Muscle layer of duodenum (tissue), 2 donors: ENCODE measurements at regions not wholly inside any gene's neighbourhood (a gene's known extent, or its start where the extent isn't known, plus 50 kb on each side); places are given as distances from the start of the nearest gene placed in this dataset.

Experiments used
- H3K27ac ChIP-seq: one replicate; pipeline ENCODE4 v1.7.0; 2013; ENCODE audit warnings: mild to moderate bottlenecking, low read length
- H3K27me3 ChIP-seq: one replicate; pipeline ENCODE4 v1.7.0; 2013; ENCODE audit warnings: low read depth, mild to moderate bottlenecking, control low read depth, low read length
- H3K36me3 ChIP-seq, 2 donors: one replicate each; pipeline ENCODE4 v1.7.0; 2013; ENCODE audit warnings: low read length in 2 of 2, control low read depth in 1 of 2, mild to moderate bottlenecking in 1 of 2; ENCODE audit not compliant: insufficient read depth in 2 of 2, control insufficient read depth in 1 of 2
- H3K4me1 ChIP-seq, 2 donors: one replicate each; pipeline ENCODE4 v1.7.0; 2013; ENCODE audit warnings: low read length in 2 of 2, mild to moderate bottlenecking in 2 of 2, control low read depth in 1 of 2, moderate library complexity in 1 of 2; ENCODE audit not compliant: insufficient read depth in 2 of 2, control insufficient read depth in 1 of 2
- H3K4me3 ChIP-seq, 2 donors: one replicate each; pipeline ENCODE4 v1.7.0; 2013; ENCODE audit warnings: low read length in 2 of 2, low read depth in 1 of 2, mild to moderate bottlenecking in 1 of 2
- H3K9me3 ChIP-seq, 2 donors: one replicate each; pipeline ENCODE4 v1.7.0; 2013; ENCODE audit warnings: low read length in 2 of 2, control low read depth in 1 of 2, mild to moderate bottlenecking in 1 of 2; ENCODE audit not compliant: control insufficient read depth in 1 of 2
- donor health status: healthy.

GRCh38 chr2:56892382-56892781 lies 708.6 kb downstream of the CCDC85A start:
- H3K36me3 ChIP-seq: no peaks in the 10 kb centered on the region
- no peak overlapping the region for H3K27ac ChIP-seq
- H3K9me3 ChIP-seq: no peaks in the 10 kb centered on the region
- H3K4me3 ChIP-seq: no peak overlapping the region
- H3K27me3 ChIP-seq: no peaks in the 10 kb centered on the region
- H3K4me1 ChIP-seq: no peaks in the 10 kb centered on the region

GRCh38 chr2:56898986-56899385 lies 715.2 kb downstream of the CCDC85A start:
- H3K9me3 ChIP-seq: no peaks in the 10 kb centered on the region
- H3K27ac ChIP-seq: no peak overlapping the region
- no peak overlapping the region for H3K4me3 ChIP-seq
- H3K4me1 ChIP-seq: no peaks in the 10 kb centered on the region
- no peaks in the 10 kb centered on the region for H3K36me3 ChIP-seq
- no peaks in the 10 kb centered on the region for H3K27me3 ChIP-seq

DNA sequence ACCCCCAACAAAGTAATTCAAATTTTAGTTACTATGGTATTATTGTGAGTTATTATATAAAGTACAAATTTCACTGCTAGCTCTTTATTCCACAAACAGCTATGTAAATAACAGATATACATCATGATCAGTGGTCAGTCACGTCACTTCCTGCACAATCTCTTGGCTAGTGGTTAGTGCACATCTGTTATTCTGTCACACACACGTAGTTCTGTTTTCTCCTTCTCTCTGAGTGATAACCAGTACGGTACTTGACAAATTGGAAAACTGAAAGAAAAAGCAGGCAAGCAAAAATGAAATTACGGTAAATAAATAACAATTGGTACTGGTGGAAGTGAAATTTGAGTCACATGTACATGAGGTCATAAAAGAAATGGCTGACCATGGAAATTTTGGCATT lies 728.7 kb downstream of the CCDC85A start:
- H3K4me1 ChIP-seq: no peaks in the 10 kb centered on the region
- H3K27ac ChIP-seq: no peak overlapping the region
- H3K9me3 ChIP-seq: peaks cover 0 to 8% of the 10 kb centered on the region in 2 donors
- H3K27me3 ChIP-seq: no peaks in the 10 kb centered on the region
- no peaks in the 10 kb centered on the region for H3K36me3 ChIP-seq
- H3K4me3 ChIP-seq: no peak overlapping the region

GRCh38 chr2:56918790-56919189 lies 735.0 kb downstream of the CCDC85A start:
- Histone ChIP-seq H3K27ac (no peak overlapping the region), H3K4me3 (no peak overlapping the region), H3K36me3 (no peaks in the 10 kb centered on the region), H3K4me1 (no peaks in the 10 kb centered on the region), H3K9me3 (peaks cover 0 to 5% of the 10 kb centered on the region in 2 donors), H3K27me3 (no peaks in the 10 kb centered on the region)

GRCh38 chr2:56933976-56934375 lies 750.2 kb downstream of the CCDC85A start:
- no peaks in the 10 kb centered on the region for H3K9me3 ChIP-seq
- H3K4me3 ChIP-seq: no peak overlapping the region
- no peak overlapping the region for H3K27ac ChIP-seq
- H3K27me3 ChIP-seq: no peaks in the 10 kb centered on the region
- no peaks in the 10 kb centered on the region for H3K4me1 ChIP-seq
- H3K36me3 ChIP-seq: no peaks in the 10 kb centered on the region

GRCh38 chr2:56934866-56935265 lies 751.1 kb downstream of the CCDC85A start:
- no peak overlapping the region for H3K4me3 ChIP-seq
- no peaks in the 10 kb centered on the region for H3K4me1 ChIP-seq
- H3K27ac ChIP-seq: no peak overlapping the region
- H3K36me3 ChIP-seq: no peaks in the 10 kb centered on the region
- H3K27me3 ChIP-seq: no peaks in the 10 kb centered on the region
- H3K9me3 ChIP-seq: no peaks in the 10 kb centered on the region

GRCh38 chr2:56940054-56940453 lies 756.3 kb downstream of the CCDC85A start:
- Histone ChIP-seq H3K27me3 (no peaks in the 10 kb centered on the region), H3K9me3 (peaks cover 0 to 2% of the 10 kb centered on the region in 2 donors), H3K36me3 (no peaks in the 10 kb centered on the region), H3K4me1 (no peaks in the 10 kb centered on the region), H3K4me3 (no peak overlapping the region), H3K27ac (no peak overlapping the region)

DNA sequence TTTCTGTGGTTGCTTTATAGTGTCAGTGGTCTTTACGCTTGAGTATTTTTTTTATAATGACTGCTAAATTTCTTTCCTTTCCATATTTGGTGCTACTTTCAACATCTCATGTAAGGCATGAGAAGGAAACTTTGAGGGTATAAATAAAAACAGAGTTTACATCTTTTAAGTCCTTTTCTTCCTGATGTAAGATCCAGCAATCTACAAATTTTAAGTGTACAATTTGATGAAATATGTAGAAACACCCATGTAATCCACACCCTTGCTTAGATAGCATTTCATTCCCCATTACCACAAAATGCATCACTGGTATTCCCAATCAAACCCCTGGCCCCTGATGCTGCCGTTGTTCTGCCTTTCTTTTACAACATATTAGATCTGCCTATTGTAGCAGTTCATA lies 769.1 kb downstream of the CCDC85A start:
- Histone ChIP-seq H3K4me1 (no peaks in the 10 kb centered on the region), H3K27ac (no peak overlapping the region), H3K36me3 (no peaks in the 10 kb centered on the region)

GRCh38 chr2:56960581-56960980 lies 776.8 kb downstream of the CCDC85A start:
- Histone ChIP-seq H3K27ac (no peak overlapping the region), H3K4me3 (no peak overlapping the region), H3K27me3 (no peaks in the 10 kb centered on the region), H3K4me1 (no peaks in the 10 kb centered on the region), H3K36me3 (no peaks in the 10 kb centered on the region), H3K9me3 (no peaks in the 10 kb centered on the region)

More for the DNA sequence above, 769.1 kb downstream of the CCDC85A start:
- no peak overlapping the region for H3K4me3 ChIP-seq
- no peaks in the 10 kb centered on the region for H3K27me3 ChIP-seq
- H3K9me3 ChIP-seq: peaks cover 0 to 5% of the 10 kb centered on the region in 2 donors

GRCh38 chr2:56962673-56963072 lies 778.9 kb downstream of the CCDC85A start:
- no peaks in the 10 kb centered on the region for H3K27me3 ChIP-seq
- H3K9me3 ChIP-seq: no peaks in the 10 kb centered on the region
- H3K4me3 ChIP-seq: no peak overlapping the region
- no peak overlapping the region for H3K27ac ChIP-seq
- H3K4me1 ChIP-seq: no peaks in the 10 kb centered on the region
- H3K36me3 ChIP-seq: no peaks in the 10 kb centered on the region

- Histone ChIP-seq H3K4me1 (no peaks in the 10 kb centered on the region), H3K4me3 (no peak overlapping the region), H3K9me3 (peaks cover 0 to 3% of the 10 kb centered on the region in 2 donors), H3K36me3 (no peaks in the 10 kb centered on the region), H3K27me3 (no peaks in the 10 kb centered on the region), H3K27ac (no peak overlapping the region)
Measured at GRCh38 chr2:56969513-56969912, 785.7 kb downstream of the CCDC85A start.

- Histone ChIP-seq H3K4me3 (no peak overlapping the region), H3K4me1 (no peaks in the 10 kb centered on the region), H3K27ac (no peak overlapping the region), H3K36me3 (no peaks in the 10 kb centered on the region), H3K9me3 (peaks cover 0 to 3% of the 10 kb centered on the region in 2 donors), H3K27me3 (no peaks in the 10 kb centered on the region)
Measured at GRCh38 chr2:56971383-56971974, 787.7 kb downstream of the CCDC85A start.
